GM10248 (cell line): ENCODE measurements at regions not wholly inside any gene's neighbourhood (a gene's known extent, or its start where the extent isn't known, plus 50 kb on each side); places are given as distances from the start of the nearest gene placed in this dataset.

Source experiments
- CTCF ChIA-PET: fragments of 300-600 bp; sonication (Branson Sonifier 250); formaldehyde crosslinking; extraction: SDS; loops from one replicate; lab custom pipeline; 2021; ENCODE audit warnings: antibody characterized with exemption; lab: Yijun Ruan, JAX
- POLR2A ChIA-PET: fragments of 350-650 bp; sonication (Branson Sonifier 250); formaldehyde crosslinking; extraction: SDS; loops from one replicate; lab custom pipeline; 2020; ENCODE audit warnings: antibody characterized with exemption; lab: Yijun Ruan, JAX
- DNase-seq: peaks from one replicate; pipeline ENCODE4 v3.0.0; 2012; ENCODE audit errors: extremely low spot score
- TF ChIP-seq, protein P1 (sequence below): IDR thresholded peaks from 2 replicates; pipeline ENCODE4 v1.5.1; 2012; ENCODE audit warnings: mild to moderate bottlenecking, low read depth; ENCODE audit errors: extremely low read depth, missing control alignments, control extremely low read depth

DNA sequence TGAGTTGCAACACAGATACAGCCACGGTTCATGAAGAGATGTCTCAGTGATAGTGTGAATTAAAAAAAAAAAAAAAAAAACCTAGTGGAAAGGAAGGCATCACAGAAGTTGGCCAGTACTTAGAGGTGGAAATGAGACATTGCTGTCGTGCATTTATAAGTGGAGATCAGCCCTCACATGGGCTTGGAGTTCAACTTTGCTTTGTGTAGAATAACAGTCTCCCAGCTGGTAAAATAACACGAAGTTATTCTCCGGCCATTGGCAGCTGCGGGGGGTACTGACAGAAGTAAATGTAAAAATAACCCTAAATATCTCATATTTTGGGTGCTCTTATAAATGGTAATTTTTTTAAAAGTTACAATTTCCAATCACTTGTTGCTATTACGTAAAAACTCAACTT, 98.8 kb upstream of the TMEM18 start:
- no peak for DNase-seq
- ChIA-PET CTCF (interaction anchor here (0.7 kb wide), 1 partner anchor 15 kb away, joined by 3 read pairs; no protein-coding TSS in a partner anchor), POLR2A (no interaction called here)
- TF ChIP-seq, protein P1, sequence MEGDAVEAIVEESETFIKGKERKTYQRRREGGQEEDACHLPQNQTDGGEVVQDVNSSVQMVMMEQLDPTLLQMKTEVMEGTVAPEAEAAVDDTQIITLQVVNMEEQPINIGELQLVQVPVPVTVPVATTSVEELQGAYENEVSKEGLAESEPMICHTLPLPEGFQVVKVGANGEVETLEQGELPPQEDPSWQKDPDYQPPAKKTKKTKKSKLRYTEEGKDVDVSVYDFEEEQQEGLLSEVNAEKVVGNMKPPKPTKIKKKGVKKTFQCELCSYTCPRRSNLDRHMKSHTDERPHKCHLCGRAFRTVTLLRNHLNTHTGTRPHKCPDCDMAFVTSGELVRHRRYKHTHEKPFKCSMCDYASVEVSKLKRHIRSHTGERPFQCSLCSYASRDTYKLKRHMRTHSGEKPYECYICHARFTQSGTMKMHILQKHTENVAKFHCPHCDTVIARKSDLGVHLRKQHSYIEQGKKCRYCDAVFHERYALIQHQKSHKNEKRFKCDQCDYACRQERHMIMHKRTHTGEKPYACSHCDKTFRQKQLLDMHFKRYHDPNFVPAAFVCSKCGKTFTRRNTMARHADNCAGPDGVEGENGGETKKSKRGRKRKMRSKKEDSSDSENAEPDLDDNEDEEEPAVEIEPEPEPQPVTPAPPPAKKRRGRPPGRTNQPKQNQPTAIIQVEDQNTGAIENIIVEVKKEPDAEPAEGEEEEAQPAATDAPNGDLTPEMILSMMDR = no peak

DNA sequence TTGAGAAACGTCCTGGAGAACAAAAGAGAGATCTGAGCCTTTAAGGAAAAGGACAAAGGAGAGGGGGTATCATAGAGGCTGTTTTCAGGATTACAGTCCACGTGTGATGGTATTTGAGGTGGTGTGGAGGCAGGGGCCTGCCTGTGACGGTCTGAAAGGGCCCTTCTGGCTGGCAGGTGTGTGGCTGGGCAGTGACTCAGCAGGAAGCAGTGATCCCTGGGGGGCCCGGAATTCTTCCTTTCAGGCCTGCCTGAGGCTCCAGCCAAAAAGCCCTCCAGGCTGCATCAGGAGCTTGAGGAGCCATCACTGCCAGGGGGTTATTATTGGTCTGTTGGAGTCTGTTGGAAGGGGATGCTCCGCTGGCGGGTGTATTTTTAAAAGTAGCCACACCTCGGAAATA, 97.2 kb upstream of the TMEM18 start:
- TF ChIP-seq, protein P1 = no peak
- CTCF ChIA-PET = no interaction called here
- no peak for DNase-seq
- POLR2A ChIA-PET = no interaction called here

DNA sequence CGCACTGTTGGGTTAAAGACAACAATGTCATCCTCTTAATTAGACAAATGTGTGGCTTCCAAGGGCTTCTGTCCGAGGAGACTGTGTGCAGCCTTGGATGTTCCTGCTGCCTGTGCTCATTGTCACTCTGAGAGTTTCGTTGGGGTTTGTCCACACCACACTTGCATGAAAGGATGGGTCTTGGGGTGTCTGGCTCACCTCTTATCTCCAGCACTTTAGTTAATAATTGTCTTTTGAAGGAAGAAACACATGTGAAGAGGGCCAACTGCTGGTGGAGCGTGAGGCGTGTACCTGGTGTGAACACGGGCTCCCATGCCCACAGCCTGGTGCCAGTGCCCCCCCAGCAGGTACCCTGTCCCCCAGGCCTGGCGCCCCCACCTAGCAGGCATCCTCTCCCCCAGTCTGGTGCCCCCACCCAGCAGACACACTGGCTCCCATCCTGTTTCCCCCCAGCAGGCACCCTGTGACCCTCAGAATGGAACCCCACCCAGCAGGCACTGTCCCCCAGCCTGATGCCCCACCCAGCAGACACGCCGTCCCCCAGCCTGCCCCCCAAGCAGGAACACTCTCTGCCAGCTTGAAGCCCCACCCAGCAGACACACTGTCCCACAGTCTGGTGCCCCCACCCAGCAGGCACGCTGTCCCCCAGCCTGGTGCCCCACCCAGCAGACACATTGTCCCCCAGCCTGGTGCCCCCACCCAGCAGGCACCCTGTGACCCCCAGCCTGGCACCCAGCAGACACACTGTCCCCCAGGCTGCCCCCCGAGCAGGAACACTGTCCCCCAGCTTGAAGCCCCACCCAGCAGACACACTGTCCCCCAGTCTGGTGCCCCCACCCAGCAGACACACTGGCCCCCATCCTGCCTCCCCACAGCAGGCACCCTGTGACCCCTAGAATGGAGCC, 96.3 kb upstream of the TMEM18 start:
- CTCF ChIA-PET = interaction anchor here (1.2 kb wide), 1 partner anchor 14 kb away, joined by 3 read pairs; no protein-coding TSS in a partner anchor
- no peak for DNase-seq
- POLR2A ChIA-PET = no interaction called here
- TF ChIP-seq, protein P1 = no peak

DNA sequence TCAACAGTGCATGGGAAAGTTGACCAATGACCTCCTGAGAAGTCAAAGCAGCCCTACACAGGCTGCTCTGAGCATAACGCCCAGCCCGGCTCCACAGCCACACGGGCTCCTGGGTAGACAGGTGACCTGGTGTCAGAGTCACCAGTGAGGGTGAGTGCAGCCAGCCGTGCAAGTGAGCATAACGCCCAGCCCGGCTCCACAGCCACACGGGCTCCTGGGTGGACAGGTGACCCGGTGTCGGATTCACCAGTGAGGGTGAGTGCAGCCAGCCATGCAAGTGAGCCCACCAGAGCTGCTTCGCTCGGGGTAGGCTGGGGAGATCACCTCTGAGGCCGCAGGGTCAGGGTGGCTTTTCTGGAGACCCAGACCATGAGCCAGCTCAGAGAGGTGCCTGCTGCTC, 94.3 kb upstream of the TMEM18 start:
- POLR2A ChIA-PET = no interaction called here
- CTCF ChIA-PET = no interaction called here
- TF ChIP-seq, protein P1 = no peak
- DNase-seq = no peak

DNA sequence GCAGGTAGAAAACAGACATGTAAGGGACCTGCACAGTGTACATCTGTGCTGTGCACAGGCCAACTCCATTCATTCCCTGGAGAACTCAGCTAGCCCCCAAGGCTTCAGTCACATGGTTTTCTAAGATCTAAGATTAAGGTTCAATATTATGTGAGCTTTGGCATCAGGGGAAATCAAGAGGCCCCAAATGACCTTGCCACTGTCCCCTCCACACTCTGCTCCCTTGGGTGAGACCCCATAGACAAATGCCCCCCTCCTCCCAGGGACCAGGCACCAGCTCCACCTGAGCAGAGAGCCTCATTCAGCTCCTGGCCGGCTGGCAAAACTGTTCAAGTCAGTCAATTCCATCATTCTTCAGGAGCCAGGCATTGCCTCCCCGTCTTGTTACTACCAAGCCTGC, 93.6 kb upstream of the TMEM18 start:
- DNase-seq = no peak
- ChIA-PET POLR2A (no interaction called here), CTCF (interaction anchor here (1.1 kb wide), 1 partner anchor 19 kb away, joined by 3 read pairs; no protein-coding TSS in a partner anchor)
- TF ChIP-seq, protein P1 = no peak

DNA sequence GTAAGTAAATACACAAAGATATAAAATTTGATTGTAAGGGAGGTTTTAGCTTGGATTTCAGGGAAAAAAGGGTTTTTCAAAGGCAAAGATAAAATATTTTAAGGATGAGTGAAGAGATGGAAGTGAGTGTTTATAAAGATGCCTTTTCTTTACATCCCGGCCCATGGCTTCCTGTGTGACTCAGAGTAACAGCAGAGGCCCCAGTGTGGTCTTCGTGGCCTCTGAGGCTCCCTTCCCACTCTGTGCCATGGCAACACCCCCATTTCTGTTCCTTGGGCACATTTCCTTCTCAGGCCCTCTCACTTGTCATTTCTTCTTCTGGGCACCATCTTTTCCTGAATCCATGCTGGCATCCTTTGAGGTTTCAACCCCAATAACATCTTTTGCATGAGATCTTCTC, 92.6 kb upstream of the TMEM18 start:
- ChIA-PET CTCF (no interaction called here), POLR2A (no interaction called here)
- no peak for DNase-seq
- TF ChIP-seq, protein P1 = no peak
